GM21529 (cell line): ENCODE measurements at regions not wholly inside any gene's neighbourhood (a gene's known extent, or its start where the extent isn't known, plus 50 kb on each side); places are given as distances from the start of the nearest gene placed in this dataset.

Experiments used
- ATAC-seq: cut with Tn5 transposase; IDR thresholded peaks from one replicate; pipeline ENCODE4 v1.9.1; 2021; ENCODE audit not compliant: unreplicated experiment

- ATAC-seq = no peak
Measured at GRCh38 chr3:18501679-18502343, 76.7 kb upstream of the SATB1 start.

- ATAC-seq = no peak
Measured at GRCh38 chr3:18500322-18500721, 75.2 kb upstream of the SATB1 start.

GRCh38 chr3:18499301-18499700 lies 74.2 kb upstream of the SATB1 start:
- peak; percentile 89 for ATAC-seq

GRCh38 chr3:18494251-18494650 lies 69.1 kb upstream of the SATB1 start:
- ATAC-seq = no peak

- no peak for ATAC-seq
Measured at GRCh38 chr3:18489939-18490338, 64.8 kb upstream of the SATB1 start.

GRCh38 chr3:18483226-18483625 lies 58.1 kb upstream of the SATB1 start:
- ATAC-seq = no peak

- ATAC-seq = no peak
Measured at GRCh38 chr3:18481946-18482548, 56.9 kb upstream of the SATB1 start.

GRCh38 chr3:18477620-18478019 lies 52.5 kb upstream of the SATB1 start:
- ATAC-seq = no peak
